Fibroblast of skin of back (primary cell): ENCODE measurements at regions not wholly inside any gene's neighbourhood (a gene's known extent, or its start where the extent isn't known, plus 50 kb on each side); places are given as distances from the start of the nearest gene placed in this dataset.
"Not testable (repeated sequence)": the region's sequence is repeated elsewhere in the genome, so short reads cannot be mapped to it uniquely, and the experiment has no call there.

Experiments used
- DNase-seq: peaks from one replicate; pipeline ENCODE4 v3.0.0-alpha.2; 2013

GRCh38 chr4:11119474-11119873 lies 309.2 kb downstream of the HS3ST1 start:
- DNase-seq = no peak

DNA sequence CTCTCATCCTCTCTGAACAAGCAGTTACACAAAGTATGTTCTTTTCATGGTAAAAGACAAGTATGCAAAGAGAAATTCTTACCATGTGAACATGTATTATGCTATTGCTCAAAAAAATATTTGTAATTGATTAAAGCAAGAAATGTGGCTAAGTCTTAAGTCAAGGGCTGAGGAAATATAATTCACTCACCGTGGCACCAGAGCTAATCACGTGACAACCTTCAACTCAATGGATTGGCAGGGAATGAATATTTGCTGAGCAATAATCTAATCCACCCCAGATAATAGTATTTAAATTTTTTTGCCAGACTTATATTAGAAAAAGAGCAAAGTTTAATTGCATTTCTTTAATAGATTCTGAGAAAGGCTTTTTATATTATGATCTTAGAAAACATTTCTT lies 310.2 kb downstream of the HS3ST1 start:
- no peak for DNase-seq

DNA sequence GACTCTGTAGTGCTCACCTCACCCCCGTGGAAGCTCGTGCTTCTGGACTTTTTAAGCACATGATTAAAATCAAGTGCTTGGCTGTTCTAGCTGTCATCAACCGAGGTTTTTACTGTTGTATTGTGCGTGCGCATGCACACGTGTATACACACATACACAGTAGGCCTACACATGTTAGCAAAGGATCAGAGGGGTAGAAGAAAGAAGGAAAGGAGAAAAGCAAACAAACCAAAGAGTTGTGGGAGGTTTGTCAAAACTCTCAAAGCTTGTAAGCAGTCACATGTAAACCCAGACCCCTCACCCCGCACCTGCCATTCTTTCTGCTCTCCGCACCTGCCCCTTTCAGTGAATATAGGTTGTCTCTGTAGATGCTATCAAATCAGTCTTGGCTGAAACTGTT lies 311.8 kb downstream of the HS3ST1 start:
- DNase-seq = no peak

GRCh38 chr4:11111876-11112275 lies 316.8 kb downstream of the HS3ST1 start:
- no peak for DNase-seq

GRCh38 chr4:11111370-11111769 lies 317.3 kb downstream of the HS3ST1 start:
- no peak for DNase-seq

DNA sequence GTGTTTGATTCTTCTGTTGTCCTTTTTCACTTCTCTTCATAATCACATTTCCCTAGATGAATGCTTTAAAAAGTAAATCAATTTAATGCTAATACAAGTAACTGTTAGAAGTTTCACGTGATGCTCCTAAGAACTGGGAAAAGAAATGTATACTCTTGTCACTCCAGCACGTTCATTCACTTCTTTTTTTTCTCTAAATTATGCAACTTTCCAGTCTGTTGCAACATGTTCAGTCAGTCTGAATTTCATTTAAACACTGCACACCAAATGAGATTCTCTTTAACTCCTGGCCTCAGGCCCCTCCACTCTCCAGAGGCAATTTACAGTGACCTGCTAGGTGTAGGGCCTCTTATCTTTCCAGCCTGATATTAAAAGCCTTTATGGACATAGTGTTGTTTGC lies 321.9 kb downstream of the HS3ST1 start:
- no peak for DNase-seq

DNA sequence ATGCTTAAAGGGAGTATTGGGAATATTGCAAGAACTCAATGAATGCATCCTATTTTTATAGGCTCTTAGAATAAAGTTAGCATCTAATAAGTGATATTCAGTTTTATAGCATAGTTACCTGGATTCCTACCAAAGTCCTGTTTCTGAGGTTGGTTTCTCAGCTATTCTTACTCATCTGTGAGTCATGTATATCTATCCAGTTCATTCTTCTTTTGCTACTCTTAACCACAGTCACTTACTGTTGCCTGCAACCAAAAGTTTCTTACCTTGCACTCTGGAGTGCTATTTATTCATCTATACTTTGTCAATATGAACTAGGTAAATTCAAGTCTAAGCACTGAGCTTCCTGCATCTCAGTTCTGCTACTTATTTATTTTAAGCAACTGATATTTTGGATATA lies 322.5 kb downstream of the HS3ST1 start:
- peak; percentile 35 for DNase-seq

GRCh38 chr4:11105715-11106114 lies 323.0 kb downstream of the HS3ST1 start:
- DNase-seq = no peak

DNA sequence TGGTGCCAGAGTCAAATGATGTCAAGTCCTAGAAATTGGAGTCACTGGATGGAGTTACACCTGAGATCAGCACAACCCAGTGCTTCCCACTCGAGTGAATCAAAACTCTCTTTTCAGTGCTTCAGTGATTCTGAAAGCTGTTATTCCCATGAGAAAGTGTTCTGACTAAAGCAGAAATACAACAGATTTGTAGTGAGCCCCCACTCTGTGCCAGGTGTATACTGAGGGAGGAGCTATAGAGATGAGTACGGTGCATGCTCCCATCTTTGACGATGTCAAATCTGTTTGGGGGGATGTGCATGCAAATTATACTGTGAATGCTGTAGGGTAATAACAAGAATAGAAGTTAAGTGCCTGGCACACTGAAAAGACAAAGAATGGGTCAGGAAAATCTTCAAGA lies 330.2 kb downstream of the HS3ST1 start:
- DNase-seq = no peak

GRCh38 chr4:11097725-11098124 lies 331.0 kb downstream of the HS3ST1 start:
- no peak for DNase-seq

DNA sequence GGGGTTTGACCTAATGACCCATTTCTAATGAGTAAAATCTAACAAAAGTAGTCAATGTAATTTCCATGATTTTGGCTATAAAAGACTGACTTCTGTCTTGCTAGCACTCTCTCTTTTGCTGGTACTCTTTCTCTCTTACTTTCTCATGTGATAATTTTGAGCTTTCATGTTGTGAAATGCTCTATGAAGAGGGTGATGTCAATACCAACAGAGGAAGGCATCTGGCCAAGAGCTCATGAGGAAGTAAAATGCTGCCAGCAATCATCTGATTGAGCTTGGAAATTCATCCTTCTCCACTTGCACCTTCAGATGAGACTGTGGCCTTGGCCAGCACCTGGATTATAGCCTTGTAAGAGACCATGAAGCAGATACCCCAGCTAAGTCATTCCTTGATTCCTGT lies 347.7 kb downstream of the HS3ST1 start:
- DNase-seq = no peak

GRCh38 chr4:11079171-11079570 lies 349.5 kb downstream of the HS3ST1 start:
- peak; percentile 78 for DNase-seq

DNA sequence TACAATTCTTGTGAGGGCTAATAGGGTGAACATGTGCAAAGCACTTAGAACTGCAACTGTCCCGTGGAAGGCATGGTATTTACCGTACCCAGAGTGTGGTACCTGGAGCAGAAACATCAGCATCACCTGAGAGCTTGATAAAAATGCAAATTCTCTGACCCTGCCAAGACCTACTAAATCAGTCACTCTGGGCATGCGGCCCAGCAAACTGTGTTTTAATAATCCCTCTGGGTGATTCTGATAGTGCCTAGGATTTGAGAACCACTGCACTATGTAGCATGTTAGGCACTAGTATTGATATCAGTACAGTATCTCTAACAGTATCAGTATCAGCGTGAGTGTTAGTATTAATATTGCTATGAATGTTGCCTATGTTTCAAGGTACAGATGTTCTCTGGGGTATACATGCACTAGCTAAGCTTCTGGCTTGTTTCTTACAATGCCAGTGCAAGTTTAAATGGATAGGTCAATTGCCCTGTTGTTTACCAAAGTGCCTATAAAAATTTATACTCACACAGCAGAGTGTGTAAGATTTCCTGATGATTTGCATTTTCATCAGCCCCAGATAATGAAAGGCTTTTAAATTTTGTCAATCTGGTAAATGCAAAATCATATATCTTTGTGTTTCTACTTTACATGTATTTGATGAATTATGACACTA lies 354.0 kb downstream of the HS3ST1 start:
- no peak for DNase-seq

GRCh38 chr4:11073621-11074051 lies 355.1 kb downstream of the HS3ST1 start:
- DNase-seq = peak; percentile 91

DNA sequence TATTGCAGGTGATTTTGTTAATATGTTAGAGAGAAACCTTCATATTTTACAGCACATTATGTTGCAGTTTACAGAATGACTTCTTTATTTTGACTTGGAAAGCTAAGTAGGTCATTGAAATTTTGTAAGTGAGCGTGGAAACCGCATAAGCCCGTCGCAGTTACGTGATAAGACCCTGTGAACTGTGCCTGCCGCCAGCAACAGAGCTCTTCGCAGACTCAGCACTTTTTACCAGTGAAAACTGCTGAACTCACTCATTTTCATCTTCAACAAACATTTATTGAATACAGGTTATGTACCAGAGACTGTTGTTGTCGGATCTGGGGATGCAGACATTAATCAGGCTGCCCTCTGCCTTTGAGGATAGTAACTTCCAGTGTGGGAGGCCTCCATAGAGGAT lies 355.7 kb downstream of the HS3ST1 start:
- no peak for DNase-seq

DNA sequence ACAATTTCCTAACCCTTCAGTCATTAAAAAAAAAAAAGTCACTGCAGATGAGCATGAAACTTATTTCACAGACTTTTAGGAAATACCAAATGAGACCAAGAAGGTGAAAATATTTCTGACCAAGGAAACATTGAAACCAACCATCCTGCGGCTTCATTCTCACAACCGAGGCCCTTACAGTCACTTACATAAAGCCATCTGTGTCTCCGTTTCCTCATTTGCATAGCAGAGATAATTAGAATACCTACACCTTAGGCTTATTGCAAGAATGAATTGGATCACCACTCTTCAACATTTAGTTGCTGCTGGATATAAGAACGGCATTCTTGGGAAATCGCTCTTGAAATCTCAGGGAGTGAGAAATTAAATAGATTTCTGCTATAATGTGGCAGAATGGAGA lies 356.2 kb downstream of the HS3ST1 start:
- DNase-seq = no peak

DNA sequence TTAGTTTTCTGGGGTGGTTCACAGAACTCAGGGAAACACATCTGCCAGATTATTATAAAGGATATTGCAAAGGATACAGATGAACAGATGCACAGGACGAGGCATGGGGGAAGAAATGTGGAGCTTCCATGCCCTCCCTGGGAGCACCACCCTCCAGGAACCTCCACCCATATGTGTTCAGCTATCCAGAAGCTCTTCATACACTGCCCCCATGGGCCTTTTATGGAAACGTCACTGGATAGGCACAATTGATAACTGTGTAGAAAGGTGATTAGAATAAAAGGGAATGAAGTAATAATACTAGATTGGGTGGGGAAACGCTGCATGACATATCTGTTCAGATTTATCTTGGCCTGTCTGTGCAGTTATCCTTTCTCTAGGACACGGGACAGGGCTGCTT lies 357.9 kb downstream of the HS3ST1 start:
- DNase-seq = no peak

GRCh38 chr4:11069581-11070211 lies 359.0 kb downstream of the HS3ST1 start:
- DNase-seq = no peak

GRCh38 chr4:11069083-11069482 lies 359.6 kb downstream of the HS3ST1 start:
- peak; percentile 28 for DNase-seq

DNA sequence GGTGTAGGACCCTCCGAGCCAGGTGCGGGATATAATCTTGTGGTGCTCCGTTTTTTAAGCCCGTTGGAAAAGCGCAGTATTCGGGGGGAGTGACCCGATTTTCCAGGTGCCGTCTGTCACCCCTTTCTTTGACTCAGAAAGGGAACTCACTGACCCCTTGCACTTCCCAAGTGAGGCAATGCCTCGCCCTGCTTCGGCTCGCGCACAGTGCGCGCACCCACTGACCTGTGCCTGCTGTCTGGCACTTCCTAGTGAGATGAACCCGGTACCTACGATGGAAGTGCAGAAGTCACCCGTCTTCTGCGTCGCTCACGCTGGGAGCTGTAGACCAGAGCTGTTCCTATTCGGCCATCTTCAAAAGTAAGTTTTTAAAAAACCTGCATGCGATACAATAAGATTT lies 362.1 kb downstream of the HS3ST1 start:
- not testable (repeated sequence) for DNase-seq

DNA sequence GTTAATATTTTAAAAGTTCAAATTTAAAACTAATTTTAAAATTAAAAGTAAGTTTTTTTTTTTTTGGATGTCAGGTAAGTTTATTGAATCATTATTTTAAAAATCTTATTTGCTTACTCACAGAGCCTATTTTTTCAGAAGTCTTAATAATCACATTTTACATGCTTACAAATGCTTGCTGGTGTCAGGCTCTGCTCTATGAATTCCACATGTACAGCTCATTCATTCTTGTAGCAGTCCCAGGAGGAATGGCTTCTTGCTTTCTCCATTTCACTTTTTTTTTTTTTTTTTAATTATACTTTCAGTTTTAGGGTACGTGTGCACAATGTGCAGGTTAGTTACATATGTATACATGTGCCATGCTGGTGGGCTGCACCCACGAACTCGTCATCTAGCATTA lies 368.1 kb downstream of the HS3ST1 start:
- not testable (repeated sequence) for DNase-seq

GRCh38 chr4:11054937-11055336 lies 370.4 kb upstream of the CLNK start:
- DNase-seq = not testable (repeated sequence)

- DNase-seq = peak; percentile 73
Measured at GRCh38 chr4:11053601-11054220, 369.1 kb upstream of the CLNK start.

DNA sequence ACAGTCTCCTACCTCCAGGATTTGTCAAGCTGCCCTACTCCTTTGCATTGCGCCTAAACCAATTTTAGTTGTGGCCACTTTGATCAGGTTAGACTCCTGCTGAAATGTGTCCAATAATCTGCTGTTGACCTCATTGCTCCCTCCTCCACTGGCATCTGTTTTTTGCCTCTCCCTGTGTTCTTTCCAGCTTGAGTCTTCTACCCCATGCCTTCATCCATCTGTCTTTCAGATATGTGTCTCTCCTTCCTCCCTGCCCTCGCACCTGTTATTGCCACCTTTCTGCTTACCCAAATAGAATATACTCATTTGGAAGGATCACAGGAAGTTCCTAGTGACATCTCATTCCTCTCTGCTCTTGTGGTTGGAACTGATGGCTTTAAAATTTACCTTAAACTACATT lies 366.6 kb upstream of the CLNK start:
- no peak for DNase-seq
